ENCODE measurements at regions not wholly inside any gene's neighbourhood (a gene's known extent, or its start where the extent isn't known, plus 50 kb on each side); places are given as distances from the start of the nearest gene placed in this dataset.

DNA sequence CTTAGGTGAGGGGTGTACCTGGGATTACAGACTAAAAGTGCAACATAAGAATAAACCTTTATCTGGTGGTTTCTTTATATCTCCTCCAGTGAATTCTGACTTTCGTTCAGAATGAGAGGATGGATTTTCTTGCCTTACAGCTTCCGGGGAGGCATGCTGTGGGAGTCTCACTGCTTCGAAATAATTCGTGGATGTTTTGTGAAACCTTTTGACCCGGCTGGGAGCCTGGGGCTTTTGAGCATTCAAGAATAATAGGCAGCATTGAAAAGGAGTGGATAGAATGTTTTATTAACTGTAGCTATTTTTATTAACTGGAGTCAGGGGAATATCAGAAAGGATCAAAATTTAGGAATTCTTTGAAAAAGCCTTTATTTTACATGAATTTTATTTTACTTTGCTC is 149.1 kb downstream of the RWDD3 start:
- H3K36me3 ChIP-seq (ENCODE audit: low read depth): no peaks in the 10 kb centered on the region
- H3K9ac ChIP-seq: no peak overlapping the region
- no peak overlapping the region for H3K4me2 ChIP-seq (ENCODE audit: unreplicated experiment)
- no peaks in the 10 kb centered on the region for H4K20me1 ChIP-seq (ENCODE audit: insufficient read depth)
- no peak for DNase-seq
- no peaks in the 10 kb centered on the region for H3K27me3 ChIP-seq (replicated peaks; ENCODE audit: insufficient read depth)
- TF ChIP-seq EZH2phosphoT487 (IDR thresholded peaks at IDR 0.05; ENCODE audit: insufficient read depth, low read depth): no peak
- no peak for TF ChIP-seq EZH2 (IDR thresholded peaks at IDR 0.05; ENCODE audit: insufficient read depth, poor library complexity, severe bottlenecking)
- H3K4me1 ChIP-seq (ENCODE audit: insufficient read depth): no peaks in the 10 kb centered on the region
- H2AFZ ChIP-seq: no peak overlapping the region
- in situ Hi-C loops (cut with MboI): no loop called here
- H3F3A ChIP-seq (ENCODE audit: insufficient read depth): no peaks in the 10 kb centered on the region
- no peaks in the 10 kb centered on the region for H3K9me3 ChIP-seq (ENCODE audit: low read depth)
- H3K9me2 ChIP-seq (ENCODE audit: insufficient read depth): no peaks in the 10 kb centered on the region
- H3K79me2 ChIP-seq (ENCODE audit: insufficient read depth): no peaks in the 10 kb centered on the region
- H3K27ac ChIP-seq: no peak overlapping the region
- 17 to 18% methylated on average over 5 of the region's 5 CpGs for WGBS, 2 experiments (ENCODE audit: low coverage in 1 of 2, low lambda C conversion rate in 2 of 2, missing lambda C conversion rate in 2 of 2)
- H3K4me3 ChIP-seq: no peak overlapping the region

GRCh38 chr1:95384567-95384966 is 150.6 kb downstream of the RWDD3 start:
- H3K4me3 ChIP-seq: no peak overlapping the region
- peak; percentile 16 for DNase-seq
- H3K27me3 ChIP-seq (replicated peaks; ENCODE audit: insufficient read depth): no peaks in the 10 kb centered on the region
- H4K20me1 ChIP-seq (ENCODE audit: insufficient read depth): no peaks in the 10 kb centered on the region
- H3K27ac ChIP-seq: no peak overlapping the region
- in situ Hi-C loops (cut with MboI): no loop called here
- no peak overlapping the region for H3K4me2 ChIP-seq (ENCODE audit: unreplicated experiment)
- no peaks in the 10 kb centered on the region for H3K4me1 ChIP-seq (ENCODE audit: insufficient read depth)
- H3K9ac ChIP-seq: no peak overlapping the region
- H3K79me2 ChIP-seq (ENCODE audit: insufficient read depth): no peaks in the 10 kb centered on the region
- no peak for TF ChIP-seq EZH2 (IDR thresholded peaks at IDR 0.05; ENCODE audit: insufficient read depth, poor library complexity, severe bottlenecking)
- TF ChIP-seq EZH2phosphoT487 (IDR thresholded peaks at IDR 0.05; ENCODE audit: insufficient read depth, low read depth): no peak
- no peaks in the 10 kb centered on the region for H3K9me3 ChIP-seq (ENCODE audit: low read depth)
- H3K36me3 ChIP-seq (ENCODE audit: low read depth): no peaks in the 10 kb centered on the region
- no peaks in the 10 kb centered on the region for H3K9me2 ChIP-seq (ENCODE audit: insufficient read depth)
- WGBS, 2 experiments (ENCODE audit: low coverage in 1 of 2, low lambda C conversion rate in 2 of 2, missing lambda C conversion rate in 2 of 2): 20 to 21% methylated on average over 3 of the region's 3 CpGs
- H2AFZ ChIP-seq: no peak overlapping the region
- no peaks in the 10 kb centered on the region for H3F3A ChIP-seq (ENCODE audit: insufficient read depth)

DNA sequence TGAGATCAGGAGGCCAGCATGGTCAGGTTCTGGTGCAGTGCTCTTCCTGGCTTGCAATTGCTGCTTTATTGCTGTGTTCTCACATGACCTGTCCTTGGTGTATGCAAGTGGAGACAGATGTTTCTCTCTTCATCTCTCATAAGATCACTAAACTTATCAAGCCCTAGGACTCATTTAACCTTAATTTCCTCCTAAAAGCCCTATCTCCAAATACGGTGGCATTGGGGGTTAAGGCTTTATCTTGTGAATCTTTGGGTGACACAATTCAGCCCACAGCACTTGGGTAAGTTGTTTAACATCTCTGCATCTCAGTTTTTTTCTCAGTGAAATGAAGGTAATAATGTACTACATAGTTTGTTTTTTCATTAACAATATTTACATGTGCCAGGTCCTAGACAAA is 152.4 kb downstream of the RWDD3 start:
- Histone ChIP-seq H4K20me1 (ENCODE audit: insufficient read depth) (no peaks in the 10 kb centered on the region), H3F3A (ENCODE audit: insufficient read depth) (no peaks in the 10 kb centered on the region), H3K4me3 (no peak overlapping the region), H3K4me2 (ENCODE audit: unreplicated experiment) (no peak overlapping the region), H3K79me2 (ENCODE audit: insufficient read depth) (no peaks in the 10 kb centered on the region), H3K36me3 (ENCODE audit: low read depth) (no peaks in the 10 kb centered on the region), H3K27ac (no peak overlapping the region), H3K9me2 (ENCODE audit: insufficient read depth) (no peaks in the 10 kb centered on the region), H3K9me3 (ENCODE audit: low read depth) (no peaks in the 10 kb centered on the region), H3K4me1 (ENCODE audit: insufficient read depth) (no peaks in the 10 kb centered on the region), H2AFZ (no peak overlapping the region), H3K9ac (no peak overlapping the region), H3K27me3 (replicated peaks; ENCODE audit: insufficient read depth) (no peaks in the 10 kb centered on the region)
- in situ Hi-C loops (cut with MboI): no loop called here
- no peak for TF ChIP-seq EZH2 (IDR thresholded peaks at IDR 0.05; ENCODE audit: insufficient read depth, poor library complexity, severe bottlenecking)
- no peak for TF ChIP-seq EZH2phosphoT487 (IDR thresholded peaks at IDR 0.05; ENCODE audit: insufficient read depth, low read depth)
- no peak for DNase-seq
- WGBS, 2 experiments (ENCODE audit: low coverage in 1 of 2, low lambda C conversion rate in 2 of 2, missing lambda C conversion rate in 2 of 2): 38% methylated on average over 1 of the region's 1 CpG

DNA sequence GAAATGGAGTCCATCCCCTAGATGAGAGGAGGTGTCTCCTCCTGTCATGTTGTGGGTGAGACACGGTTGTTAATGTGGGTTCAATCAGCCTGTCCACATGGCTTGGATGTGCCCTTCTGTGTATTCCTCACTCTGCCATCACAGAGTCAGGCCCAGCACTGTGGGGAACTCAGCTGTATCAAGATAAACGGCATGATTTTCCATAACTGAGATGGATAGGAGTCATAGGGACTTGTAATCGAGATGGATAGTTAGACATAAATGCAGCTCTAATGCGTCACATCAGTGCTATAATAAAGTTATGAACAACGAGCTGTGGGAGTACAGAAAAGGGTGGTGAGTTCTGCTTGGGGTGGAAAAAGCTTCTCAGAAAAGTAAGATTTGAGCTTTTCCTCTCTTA is 152.9 kb downstream of the RWDD3 start:
- WGBS, 2 experiments (ENCODE audit: low coverage in 1 of 2, low lambda C conversion rate in 2 of 2, missing lambda C conversion rate in 2 of 2): 12 to 14% methylated on average over 5 of the region's 5 CpGs
- Histone ChIP-seq H3K4me2 (ENCODE audit: unreplicated experiment) (no peak overlapping the region), H3K79me2 (ENCODE audit: insufficient read depth) (no peaks in the 10 kb centered on the region), H3K4me3 (no peak overlapping the region), H4K20me1 (ENCODE audit: insufficient read depth) (no peaks in the 10 kb centered on the region), H3K9ac (no peak overlapping the region), H3K4me1 (ENCODE audit: insufficient read depth) (no peaks in the 10 kb centered on the region), H3K9me3 (ENCODE audit: low read depth) (no peaks in the 10 kb centered on the region), H3K9me2 (ENCODE audit: insufficient read depth) (no peaks in the 10 kb centered on the region), H3K27me3 (replicated peaks; ENCODE audit: insufficient read depth) (no peaks in the 10 kb centered on the region), H3K36me3 (ENCODE audit: low read depth) (no peaks in the 10 kb centered on the region), H3K27ac (no peak overlapping the region), H2AFZ (no peak overlapping the region), H3F3A (ENCODE audit: insufficient read depth) (no peaks in the 10 kb centered on the region)
- no peak for DNase-seq
- in situ Hi-C loops (cut with MboI): no loop called here
- TF ChIP-seq EZH2 (IDR thresholded peaks at IDR 0.05; ENCODE audit: insufficient read depth, poor library complexity, severe bottlenecking): no peak
- no peak for TF ChIP-seq EZH2phosphoT487 (IDR thresholded peaks at IDR 0.05; ENCODE audit: insufficient read depth, low read depth)

- H3K4me2 ChIP-seq (ENCODE audit: unreplicated experiment): no peak overlapping the region
- DNase-seq: no peak
- H3K4me3 ChIP-seq: no peak overlapping the region
- no peaks in the 10 kb centered on the region for H4K20me1 ChIP-seq (ENCODE audit: insufficient read depth)
- no peak for TF ChIP-seq EZH2phosphoT487 (IDR thresholded peaks at IDR 0.05; ENCODE audit: insufficient read depth, low read depth)
- no peak for TF ChIP-seq EZH2 (IDR thresholded peaks at IDR 0.05; ENCODE audit: insufficient read depth, poor library complexity, severe bottlenecking)
- H2AFZ ChIP-seq: no peak overlapping the region
- no peaks in the 10 kb centered on the region for H3K9me2 ChIP-seq (ENCODE audit: insufficient read depth)
- no peak overlapping the region for H3K27ac ChIP-seq
- in situ Hi-C loops (cut with MboI): no loop called here
- WGBS, 2 experiments (ENCODE audit: low coverage in 1 of 2, low lambda C conversion rate in 2 of 2, missing lambda C conversion rate in 2 of 2): 13 to 16% methylated on average over 3 of the region's 3 CpGs
- no peaks in the 10 kb centered on the region for H3K9me3 ChIP-seq (ENCODE audit: low read depth)
- H3K79me2 ChIP-seq (ENCODE audit: insufficient read depth): no peaks in the 10 kb centered on the region
- no peaks in the 10 kb centered on the region for H3K4me1 ChIP-seq (ENCODE audit: insufficient read depth)
- H3F3A ChIP-seq (ENCODE audit: insufficient read depth): no peaks in the 10 kb centered on the region
- H3K9ac ChIP-seq: no peak overlapping the region
- H3K27me3 ChIP-seq (replicated peaks; ENCODE audit: insufficient read depth): no peaks in the 10 kb centered on the region
- no peaks in the 10 kb centered on the region for H3K36me3 ChIP-seq (ENCODE audit: low read depth)
Observed at GRCh38 chr1:95388031-95388430, 154.0 kb downstream of the RWDD3 start.
